GM23338 (cell line): ENCODE measurements at regions not wholly inside any gene's neighbourhood (a gene's known extent, or its start where the extent isn't known, plus 50 kb on each side); places are given as distances from the start of the nearest gene placed in this dataset.

Source experiments
- CREB1 ChIP-seq: fragments of 250-450 bp; sonication (Bioruptor Pico); IDR thresholded peaks from 2 replicates; pipeline ENCODE4 v1.5.0; 2020; ENCODE audit warnings: low read depth, mild to moderate bottlenecking, moderate library complexity
- ETS1 ChIP-seq: IDR thresholded peaks from 2 replicates; pipeline ENCODE4 v1.6.1; 2016; ENCODE audit warnings: antibody characterized with exemption
- ZNF114 ChIP-seq: fragments of 250-450 bp; sonication (Bioruptor Pico); IDR thresholded peaks from 2 replicates; pipeline ENCODE4 v1.5.0; 2020; ENCODE audit warnings: mild to moderate bottlenecking, moderate library complexity
- ZNF331 ChIP-seq: fragments of 250-450 bp; sonication (Bioruptor Pico); IDR thresholded peaks from 2 replicates; pipeline ENCODE4 v1.5.0; 2020; ENCODE audit warnings: low read depth, mild to moderate bottlenecking, moderate library complexity
- TF ChIP-seq, protein P1 (sequence below): IDR thresholded peaks from one replicate; pipeline ENCODE4 v1.6.1; 2018; ENCODE audit warnings: antibody characterized with exemption; ENCODE audit not compliant: unreplicated experiment

- TF ChIP-seq CREB1 (no peak), ETS1 (no peak), ZNF114 (CRISPR knock-in tag) (no peak), ZNF331 (CRISPR knock-in tag) (no peak)
- TF ChIP-seq, protein P1, sequence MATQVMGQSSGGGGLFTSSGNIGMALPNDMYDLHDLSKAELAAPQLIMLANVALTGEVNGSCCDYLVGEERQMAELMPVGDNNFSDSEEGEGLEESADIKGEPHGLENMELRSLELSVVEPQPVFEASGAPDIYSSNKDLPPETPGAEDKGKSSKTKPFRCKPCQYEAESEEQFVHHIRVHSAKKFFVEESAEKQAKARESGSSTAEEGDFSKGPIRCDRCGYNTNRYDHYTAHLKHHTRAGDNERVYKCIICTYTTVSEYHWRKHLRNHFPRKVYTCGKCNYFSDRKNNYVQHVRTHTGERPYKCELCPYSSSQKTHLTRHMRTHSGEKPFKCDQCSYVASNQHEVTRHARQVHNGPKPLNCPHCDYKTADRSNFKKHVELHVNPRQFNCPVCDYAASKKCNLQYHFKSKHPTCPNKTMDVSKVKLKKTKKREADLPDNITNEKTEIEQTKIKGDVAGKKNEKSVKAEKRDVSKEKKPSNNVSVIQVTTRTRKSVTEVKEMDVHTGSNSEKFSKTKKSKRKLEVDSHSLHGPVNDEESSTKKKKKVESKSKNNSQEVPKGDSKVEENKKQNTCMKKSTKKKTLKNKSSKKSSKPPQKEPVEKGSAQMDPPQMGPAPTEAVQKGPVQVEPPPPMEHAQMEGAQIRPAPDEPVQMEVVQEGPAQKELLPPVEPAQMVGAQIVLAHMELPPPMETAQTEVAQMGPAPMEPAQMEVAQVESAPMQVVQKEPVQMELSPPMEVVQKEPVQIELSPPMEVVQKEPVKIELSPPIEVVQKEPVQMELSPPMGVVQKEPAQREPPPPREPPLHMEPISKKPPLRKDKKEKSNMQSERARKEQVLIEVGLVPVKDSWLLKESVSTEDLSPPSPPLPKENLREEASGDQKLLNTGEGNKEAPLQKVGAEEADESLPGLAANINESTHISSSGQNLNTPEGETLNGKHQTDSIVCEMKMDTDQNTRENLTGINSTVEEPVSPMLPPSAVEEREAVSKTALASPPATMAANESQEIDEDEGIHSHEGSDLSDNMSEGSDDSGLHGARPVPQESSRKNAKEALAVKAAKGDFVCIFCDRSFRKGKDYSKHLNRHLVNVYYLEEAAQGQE = no peak
These were observed 57.1 kb upstream of the PLPPR4 start (continued) for GRCh38 chr1:99207216-99207615.
